Adrenal gland (tissue), 5 donors: ENCODE measurements at regions not wholly inside any gene's neighbourhood (a gene's known extent, or its start where the extent isn't known, plus 50 kb on each side); places are given as distances from the start of the nearest gene placed in this dataset.
"Not testable (repeated sequence)": the region's sequence is repeated elsewhere in the genome, so short reads cannot be mapped to it uniquely, and the experiment has no call there.

Source experiments
- POLR2A ChIP-seq, 2 donors: fragments of 450-650 bp; IDR thresholded peaks; one replicate each; pipeline ENCODE4 v1.6.1; 2017; ENCODE audit warnings: antibody characterized with exemption in 2 of 2, mild to moderate bottlenecking in 2 of 2, moderate library complexity in 1 of 2
- TF ChIP-seq, protein P1 (sequence below), 6 experiments: fragments of 450-650 bp in 4 of 6; fragments of 200-600 bp in 2 of 6; sonication (generic) in 1 of 6; IDR thresholded peaks; 1 replicate in 5 of 6; 2 replicates in 1 of 6; pipeline versions ENCODE4 v1.5.1 to v1.8.0; 2016 to 2021; ENCODE audit warnings: antibody characterized with exemption in 6 of 6, mild to moderate bottlenecking in 2 of 6, moderate library complexity in 1 of 6
- donor health status: DM: no; HTN: no; CAD: no.

DNA sequence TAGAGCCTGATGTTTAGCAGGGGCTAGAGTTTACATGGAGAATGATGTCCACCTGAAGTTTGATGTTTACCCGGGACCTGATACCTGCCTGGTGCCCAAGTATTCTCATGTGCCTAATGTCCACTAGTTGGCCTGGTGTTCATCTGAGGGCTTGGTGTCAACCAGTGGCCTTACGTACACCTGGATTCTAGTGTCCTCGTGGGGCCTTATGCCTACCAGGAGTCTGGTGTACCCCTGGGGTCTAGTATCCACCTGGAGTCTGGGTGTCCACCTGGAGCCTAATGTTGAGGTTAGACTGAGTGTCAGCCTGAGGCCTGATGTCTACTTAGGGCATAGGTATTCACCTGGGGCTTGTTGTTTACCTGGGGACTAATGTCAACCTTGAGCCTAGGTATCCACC, 195.7 kb downstream of the POTEM start:
- TF ChIP-seq, protein P1, sequence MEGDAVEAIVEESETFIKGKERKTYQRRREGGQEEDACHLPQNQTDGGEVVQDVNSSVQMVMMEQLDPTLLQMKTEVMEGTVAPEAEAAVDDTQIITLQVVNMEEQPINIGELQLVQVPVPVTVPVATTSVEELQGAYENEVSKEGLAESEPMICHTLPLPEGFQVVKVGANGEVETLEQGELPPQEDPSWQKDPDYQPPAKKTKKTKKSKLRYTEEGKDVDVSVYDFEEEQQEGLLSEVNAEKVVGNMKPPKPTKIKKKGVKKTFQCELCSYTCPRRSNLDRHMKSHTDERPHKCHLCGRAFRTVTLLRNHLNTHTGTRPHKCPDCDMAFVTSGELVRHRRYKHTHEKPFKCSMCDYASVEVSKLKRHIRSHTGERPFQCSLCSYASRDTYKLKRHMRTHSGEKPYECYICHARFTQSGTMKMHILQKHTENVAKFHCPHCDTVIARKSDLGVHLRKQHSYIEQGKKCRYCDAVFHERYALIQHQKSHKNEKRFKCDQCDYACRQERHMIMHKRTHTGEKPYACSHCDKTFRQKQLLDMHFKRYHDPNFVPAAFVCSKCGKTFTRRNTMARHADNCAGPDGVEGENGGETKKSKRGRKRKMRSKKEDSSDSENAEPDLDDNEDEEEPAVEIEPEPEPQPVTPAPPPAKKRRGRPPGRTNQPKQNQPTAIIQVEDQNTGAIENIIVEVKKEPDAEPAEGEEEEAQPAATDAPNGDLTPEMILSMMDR (IDR thresholded peaks at IDR 0.05) = not testable (repeated sequence)
- TF ChIP-seq POLR2A (IDR thresholded peaks at IDR 0.05) = not testable (repeated sequence)
